HL-60/S4 treated with retinoic acid at 250 ng/mL for 4 days and 3 days (cell line): ENCODE measurements at regions not wholly inside any gene's neighbourhood (a gene's known extent, or its start where the extent isn't known, plus 50 kb on each side); places are given as distances from the start of the nearest gene placed in this dataset.
"Not testable (repeated sequence)": the region's sequence is repeated elsewhere in the genome, so short reads cannot be mapped to it uniquely, and the experiment has no call there.

ENCODE experiments used
- in situ Hi-C: fragments of 300-500 bp; cut with MboI; formaldehyde crosslinking; loops from 2 replicates; pipeline ENCODE4 v1.7.0; 2022; ENCODE audit warnings: low sequenced_read_pairs

DNA sequence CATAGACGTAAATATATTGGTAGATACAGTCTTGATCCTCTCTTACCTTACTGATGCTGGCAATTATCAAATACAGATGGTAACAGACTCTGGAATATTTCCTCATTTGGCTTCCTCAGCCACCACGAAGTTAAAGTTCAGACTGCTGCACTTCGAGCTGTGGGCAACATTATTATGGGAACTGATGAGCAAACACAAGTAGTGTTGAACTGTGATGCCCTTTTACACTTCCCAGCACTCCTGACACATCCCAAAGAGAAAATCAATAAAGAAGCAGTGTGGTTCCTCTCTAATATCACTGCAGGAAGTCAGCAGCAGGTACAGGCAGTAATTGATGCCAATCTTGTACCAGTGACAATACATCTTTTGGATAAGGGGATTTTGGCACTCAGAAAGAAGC is 162.7 kb upstream of the NT5E start:
- in situ Hi-C loops, result no loop called here

DNA sequence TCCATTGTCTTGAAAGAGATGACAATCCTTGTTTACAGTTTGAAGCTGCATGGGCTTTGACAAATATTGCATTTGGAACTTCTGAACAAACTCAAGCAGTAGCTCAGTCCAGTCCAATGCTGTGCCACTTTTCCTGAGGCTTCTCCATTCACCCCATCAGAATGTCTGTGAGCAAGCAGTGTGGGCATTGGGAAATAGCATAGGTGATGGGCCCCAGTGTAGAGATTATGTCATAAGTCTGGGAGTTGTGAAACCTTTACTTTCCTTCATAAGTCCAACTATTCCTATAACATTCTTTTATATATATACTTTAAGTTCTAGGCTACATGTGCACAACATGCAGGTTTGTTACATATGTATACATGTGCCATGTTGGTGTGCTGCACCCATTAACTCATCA is 163.4 kb upstream of the NT5E start:
- in situ Hi-C loops, result not testable (repeated sequence)

DNA sequence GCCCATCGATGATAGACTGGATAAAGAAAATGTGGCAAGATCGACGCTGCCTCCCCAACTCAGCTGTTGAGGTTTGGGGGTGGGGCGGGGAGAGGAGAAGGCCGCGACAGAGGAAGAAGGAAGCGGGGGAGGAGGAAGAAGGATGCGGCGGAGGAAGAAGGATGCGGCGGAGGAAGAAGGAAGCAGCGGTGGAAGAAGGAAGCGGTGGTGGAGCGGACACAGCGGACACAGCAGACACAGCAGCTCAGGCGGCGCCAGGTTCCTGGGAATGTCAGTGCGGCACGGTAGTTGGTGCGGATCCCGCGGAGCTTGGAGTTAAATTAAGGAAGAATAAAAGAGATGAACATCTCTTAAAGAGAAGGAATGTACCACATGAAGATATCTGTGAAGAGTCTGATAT is 163.9 kb upstream of the NT5E start:
- in situ Hi-C loops, result no loop called here

DNA sequence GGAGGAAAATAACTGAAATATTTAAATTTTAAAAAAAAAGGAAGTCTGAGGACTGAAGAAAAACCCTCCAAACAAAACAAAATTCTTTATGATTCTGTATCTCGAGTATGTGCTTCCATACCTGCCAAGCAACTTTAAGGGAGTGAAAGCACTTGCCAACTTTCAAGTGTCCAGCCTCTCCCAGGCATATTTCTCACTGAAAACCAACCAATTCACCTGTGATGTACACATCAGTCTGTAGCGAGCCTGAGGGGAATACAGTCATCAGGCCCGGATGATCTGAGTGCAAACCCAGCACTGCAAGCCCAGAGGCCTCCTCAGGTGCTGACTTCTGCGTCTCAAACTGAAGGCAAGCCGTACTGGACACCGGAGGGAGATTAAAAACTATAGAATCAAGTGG is 164.8 kb upstream of the NT5E start:
- in situ Hi-C loops, result no loop called here

DNA sequence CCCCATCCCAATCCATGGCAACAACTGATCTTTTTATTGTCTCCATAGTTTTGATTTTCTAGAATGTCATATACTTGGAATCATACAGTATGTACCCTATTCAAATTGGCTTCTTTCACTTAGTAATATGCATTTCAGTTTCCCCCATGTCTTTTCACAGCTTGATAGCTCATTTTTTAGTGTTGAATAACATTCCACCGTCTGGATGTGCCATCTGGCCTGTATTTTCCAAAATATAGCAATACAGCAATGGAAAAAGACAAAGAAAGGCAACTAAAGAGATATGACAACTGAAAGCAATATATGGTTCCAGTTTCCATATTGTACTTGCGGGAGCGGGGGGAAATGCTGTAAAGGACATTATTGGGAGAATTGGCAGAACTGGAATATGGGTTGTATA is 166.4 kb upstream of the NT5E start:
- in situ Hi-C loops, result no loop called here

DNA sequence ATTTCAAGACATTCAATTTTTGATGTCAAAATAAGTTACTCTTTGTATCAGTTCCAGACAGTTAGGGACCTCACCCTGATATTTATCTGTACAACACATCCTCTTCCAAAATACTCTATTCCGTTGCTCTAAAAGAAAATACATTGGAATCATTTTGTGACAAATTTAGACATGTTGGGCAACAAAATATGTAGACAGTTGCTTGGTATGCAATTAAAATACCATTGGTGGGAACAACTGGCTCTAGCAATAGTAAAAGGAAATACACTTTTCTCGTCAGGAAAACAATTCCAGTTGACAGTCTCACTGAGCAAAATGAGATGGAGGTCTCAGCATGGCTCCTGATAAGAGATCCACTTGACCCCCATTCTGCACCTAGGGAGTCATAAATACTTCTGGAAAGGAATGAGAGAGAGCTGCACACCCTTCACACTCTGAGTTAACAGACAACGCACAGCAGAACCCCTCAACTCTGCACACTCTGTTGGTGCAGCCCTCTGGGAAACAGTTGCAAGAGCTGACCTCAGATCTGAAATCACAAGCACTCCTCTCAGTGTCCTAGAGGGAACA is 171.3 kb upstream of the NT5E start:
- in situ Hi-C loops, result no loop called here

DNA sequence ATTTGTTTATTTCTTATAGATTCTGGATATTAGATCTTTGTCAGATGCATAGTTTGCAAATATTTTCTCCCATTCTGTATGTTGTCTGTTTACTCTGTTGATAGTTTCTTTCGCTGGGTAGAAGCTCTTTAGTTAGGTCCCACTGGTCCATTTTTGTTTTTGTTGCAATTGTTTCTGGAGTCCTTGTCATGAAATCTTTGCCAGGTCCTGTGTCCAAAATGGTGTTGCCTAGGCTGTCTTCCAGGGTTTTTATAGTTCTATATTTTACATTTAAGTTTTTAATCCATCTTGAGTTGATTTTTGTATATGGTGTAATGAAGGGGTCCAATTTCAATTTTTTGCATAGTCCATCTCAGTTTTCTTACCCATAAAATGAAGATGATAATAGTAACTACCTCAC is 173.9 kb upstream of the NT5E start:
- in situ Hi-C loops, result not testable (repeated sequence)

DNA sequence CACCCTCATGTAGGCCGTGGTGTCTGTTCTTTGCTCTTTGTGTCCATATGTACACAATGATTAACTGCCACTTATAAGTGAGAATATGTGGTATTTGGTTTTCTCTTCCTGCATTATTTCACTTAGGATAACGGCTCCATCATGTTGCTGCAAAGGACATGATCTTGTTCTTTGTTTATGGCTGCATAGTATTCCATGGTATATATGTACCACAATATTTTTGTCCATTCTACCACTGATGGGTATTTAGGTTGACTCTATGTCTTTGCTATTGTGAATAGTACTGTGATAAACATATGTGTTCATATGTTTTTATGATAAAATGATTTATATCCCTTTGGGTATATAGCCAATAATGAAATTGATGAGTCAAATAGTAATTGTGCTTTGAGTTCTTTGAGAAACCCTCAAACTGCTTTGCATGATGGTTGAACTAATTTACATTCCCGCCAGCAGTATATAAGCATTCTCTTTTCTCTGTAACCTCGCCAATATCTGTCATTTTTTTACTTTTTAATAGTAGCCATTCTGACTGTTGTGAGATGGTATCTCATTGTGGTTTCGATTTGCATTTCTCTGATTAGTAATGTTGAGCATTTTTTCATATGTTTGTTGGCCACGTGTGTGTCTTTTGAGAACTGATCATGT is 174.4 kb upstream of the NT5E start:
- in situ Hi-C loops, result no loop called here

DNA sequence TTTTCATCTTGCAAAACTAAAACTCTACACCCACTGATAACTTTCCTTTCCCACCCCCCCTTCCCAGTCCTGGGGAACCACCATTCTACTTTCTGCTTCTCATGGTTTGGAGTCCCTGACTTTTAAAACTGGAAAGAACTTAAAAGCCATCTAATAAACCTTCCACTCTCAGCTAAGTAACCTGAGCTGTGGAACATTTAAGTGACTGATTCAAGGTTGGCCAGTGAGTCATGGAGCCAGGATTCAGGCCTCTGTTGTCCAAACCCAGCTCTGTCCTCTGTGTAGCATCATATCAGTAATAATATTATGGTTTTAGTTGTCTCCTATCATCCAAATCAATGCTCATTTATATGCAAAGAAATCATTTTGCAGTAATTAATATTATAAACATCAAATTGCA is 176.0 kb upstream of the NT5E start:
- in situ Hi-C loops, result no loop called here

DNA sequence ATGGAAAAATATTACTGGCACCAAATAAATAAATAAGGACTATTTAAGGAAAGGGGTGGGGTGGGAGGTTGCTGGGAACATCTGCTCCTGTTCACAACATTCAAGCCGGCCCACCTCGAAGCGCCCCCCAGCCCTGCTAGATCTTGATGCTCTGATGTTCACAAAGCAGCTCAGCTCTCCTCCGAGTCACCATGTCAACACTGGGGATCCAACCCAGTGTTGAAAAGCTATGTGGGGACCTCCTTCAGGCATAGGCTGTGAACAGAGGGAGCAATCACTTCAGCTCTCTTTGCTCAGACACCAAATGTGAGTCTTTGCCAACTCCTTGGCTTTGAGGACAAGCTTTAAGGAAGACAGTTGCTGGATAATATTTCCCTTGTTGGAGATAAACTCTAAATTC is 176.8 kb upstream of the NT5E start:
- in situ Hi-C loops, result no loop called here

DNA sequence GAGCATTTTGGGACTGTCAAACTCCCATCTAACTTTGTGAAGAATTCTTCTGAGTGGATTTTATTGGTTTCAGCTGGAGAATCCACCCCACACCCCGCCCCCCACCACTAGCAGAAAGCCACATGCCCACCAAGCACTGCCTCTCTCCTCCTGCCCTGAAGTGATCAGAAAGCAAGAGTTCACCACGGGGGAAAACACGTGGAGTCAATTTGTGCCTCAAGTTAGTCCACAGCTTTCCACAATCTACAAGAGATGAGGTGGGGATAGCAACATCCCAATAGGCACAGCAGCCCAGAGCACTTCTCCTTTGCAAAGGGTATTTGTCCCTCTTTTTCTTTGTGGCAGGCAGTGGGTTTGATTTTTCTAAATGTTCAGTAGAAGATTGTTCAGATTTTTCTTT is 177.3 kb upstream of the NT5E start:
- in situ Hi-C loops, result no loop called here

DNA sequence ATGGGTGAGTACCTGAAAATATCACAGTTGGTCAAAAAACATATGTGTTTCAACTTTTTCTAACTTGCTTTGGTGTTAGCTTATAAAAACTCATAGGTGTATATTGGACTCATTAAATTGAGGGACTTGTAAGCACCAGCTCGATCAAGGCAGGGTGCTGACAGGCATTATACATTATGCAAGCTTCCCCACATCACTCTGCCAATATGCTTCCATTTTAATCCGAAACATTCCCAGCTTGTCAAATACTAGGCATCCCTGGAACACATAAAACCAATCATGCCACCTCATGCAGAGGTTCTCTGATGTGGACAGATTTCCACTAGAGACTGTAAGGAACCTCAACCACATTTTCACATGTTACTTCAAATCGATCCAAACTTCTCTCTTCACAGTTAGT is 187.3 kb upstream of the NT5E start:
- in situ Hi-C loops, result no loop called here

DNA sequence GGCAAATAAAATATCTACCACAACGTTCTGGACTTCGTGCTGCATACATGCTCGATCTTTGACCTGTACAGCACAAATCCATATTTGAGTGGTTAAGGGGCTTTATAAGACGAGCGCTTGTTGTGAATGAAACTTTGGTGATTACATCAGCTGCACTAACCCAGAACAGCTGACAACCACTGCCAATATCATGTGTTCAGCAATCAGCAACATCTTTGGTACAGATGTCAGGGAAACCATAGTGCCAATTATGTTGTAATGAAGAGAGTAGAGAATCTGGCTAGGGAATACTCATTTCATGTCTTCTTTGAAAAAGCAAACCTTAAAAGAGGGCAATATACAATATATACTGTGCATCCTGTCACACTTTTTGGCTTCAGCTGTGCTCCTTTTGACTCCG is 188.6 kb upstream of the NT5E start:
- in situ Hi-C loops, result no loop called here

DNA sequence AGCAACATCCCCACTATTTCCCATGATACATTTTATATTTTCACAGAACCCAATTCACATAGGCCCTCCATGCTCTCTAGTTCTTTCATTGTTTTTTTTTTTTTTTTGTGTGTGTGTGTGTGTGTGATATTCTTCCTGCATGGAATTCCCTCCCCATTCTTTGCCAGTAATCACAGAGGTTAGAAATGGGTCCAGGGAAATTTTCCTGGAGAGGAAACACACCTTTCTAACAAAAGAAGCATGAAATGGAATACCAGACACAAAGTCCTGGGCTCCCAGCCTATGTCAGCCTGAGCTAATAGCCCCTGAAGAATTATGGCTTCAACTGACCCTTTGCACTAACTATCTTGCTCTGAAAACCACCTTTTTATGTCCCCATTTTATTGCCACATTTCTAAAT is 194.2 kb upstream of the NT5E start:
- in situ Hi-C loops, result no loop called here

DNA sequence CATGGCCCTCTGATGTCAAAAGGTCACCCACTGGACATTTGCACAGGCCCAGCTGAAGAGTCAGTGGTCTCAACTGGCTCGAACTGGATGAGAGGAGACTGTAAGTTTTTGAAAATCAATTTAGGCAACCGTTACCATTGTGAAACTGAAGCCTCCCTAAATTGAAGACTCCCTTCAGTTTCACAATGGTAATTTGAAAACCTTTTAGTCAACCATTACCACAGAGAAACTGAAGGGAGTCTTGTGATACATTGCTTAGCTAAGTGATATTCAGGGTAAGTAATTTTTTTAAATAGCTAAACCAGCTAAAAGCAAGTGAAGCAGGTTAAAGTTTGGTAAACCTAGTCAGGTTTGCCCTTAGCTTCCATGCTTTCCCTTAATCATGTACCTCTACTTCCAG is 197.3 kb upstream of the NT5E start:
- in situ Hi-C loops, result no loop called here

DNA sequence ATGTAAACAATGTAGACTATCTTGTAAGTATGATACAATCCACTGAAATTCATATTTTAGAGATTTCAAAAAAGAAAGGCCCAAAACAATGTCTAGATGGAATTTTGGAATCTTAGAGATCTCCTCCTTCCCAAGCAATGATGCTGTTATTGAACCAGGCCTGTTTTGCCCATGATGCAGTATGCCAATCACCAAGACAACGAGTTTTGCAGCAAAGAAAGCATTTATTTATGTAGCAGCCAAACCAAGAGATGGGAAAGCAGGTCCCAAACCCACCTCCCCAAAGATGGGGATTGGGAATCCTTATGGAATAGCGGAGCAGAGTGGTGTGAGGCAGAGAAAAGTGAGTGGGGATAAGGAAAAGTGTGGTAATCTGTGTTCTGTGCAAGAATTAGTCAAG is 197.8 kb upstream of the NT5E start:
- in situ Hi-C loops, result no loop called here

DNA sequence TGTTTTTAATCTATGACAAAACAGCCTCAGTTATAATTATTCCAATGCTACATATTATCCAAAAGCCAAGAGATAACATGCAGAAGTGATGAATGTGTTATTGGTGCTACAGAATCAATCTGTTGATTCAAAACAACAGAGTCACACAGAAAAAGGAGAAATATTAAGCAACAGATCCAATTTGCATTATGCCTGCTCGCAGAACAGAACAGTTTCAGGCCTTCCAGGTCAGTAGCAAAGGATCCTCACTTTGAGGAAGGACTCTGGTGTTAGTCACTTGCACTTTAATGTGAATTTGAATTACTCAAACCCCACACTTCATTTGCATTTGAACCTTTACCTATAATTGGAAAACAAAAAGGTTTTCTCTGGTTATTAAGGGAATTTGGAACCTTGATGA is 198.6 kb upstream of the NT5E start:
- in situ Hi-C loops, result no loop called here

DNA sequence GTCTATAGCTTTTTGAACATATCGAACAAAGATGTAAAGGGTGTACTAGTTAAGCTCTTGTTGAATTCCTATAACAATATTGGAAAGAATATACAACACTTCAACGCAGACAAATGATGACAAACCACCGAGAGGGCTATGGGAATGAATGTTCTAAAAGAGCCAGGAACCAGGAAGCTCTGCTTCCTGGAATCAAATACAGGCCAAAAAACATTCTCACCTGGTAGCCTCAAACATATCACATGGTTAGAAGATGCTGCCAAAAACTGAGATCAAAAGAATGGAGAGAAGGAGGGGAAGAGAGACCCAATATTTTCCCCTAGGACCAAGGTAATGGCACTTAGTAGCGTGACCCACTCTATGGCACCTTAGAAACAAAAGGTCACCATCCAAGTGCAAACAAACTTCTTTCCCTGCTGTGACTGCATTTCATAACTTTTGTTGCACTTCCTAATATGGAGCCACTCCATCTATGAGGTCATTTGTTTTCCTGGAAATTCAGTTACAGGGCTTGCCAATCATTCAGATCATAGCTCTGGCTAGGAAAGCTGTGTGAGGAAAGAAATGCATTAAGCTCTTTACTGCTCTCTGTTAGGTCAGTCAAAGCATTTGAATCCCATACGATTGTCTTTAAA is 199.2 kb upstream of the NT5E start:
- in situ Hi-C loops, result no loop called here

DNA sequence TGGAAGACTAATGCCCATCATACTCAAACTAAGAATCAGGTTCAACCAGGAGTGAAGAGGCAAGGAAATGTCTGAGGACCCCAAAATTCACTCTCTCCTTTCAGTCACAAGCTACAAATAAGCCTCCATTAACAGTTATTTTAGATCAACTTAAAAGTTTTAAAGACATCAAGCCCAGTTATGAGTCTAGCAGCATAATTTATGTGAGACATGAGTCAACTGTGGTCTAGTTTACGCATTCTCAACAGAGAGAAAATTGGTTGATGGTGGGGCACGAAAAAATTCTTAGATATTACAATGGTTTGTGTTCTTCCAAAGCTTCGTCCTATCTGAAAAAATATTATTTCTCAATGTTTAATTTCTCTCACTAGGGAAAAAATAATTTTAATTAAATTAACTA is 204.9 kb upstream of the NT5E start:
- in situ Hi-C loops, result no loop called here

DNA sequence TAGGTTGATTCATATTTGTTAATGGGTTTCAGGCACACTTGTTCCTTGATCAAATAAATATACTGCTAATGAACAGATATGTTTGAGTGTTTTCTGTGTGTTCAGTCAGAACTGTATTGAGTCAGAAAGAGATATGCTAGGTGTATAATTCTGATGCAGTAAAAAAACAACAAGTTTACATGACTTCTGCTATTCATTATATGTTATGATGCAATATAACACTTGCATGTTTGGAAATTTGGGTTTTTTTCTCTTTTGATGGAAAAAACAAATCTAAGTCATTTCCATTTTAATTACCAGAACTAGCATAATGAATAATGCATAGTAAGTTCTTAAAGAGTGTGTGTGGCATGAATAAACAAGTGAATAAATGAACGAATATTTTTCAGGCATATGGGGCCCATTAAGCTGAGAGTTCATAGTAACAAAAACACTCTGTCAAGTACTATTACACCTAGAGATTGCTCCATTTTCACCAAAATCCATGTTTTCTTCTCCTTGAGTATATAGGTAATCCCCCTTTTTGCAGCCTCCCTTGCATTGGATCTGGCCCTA is 208.3 kb upstream of the NT5E start:
- in situ Hi-C loops, result no loop called here

DNA sequence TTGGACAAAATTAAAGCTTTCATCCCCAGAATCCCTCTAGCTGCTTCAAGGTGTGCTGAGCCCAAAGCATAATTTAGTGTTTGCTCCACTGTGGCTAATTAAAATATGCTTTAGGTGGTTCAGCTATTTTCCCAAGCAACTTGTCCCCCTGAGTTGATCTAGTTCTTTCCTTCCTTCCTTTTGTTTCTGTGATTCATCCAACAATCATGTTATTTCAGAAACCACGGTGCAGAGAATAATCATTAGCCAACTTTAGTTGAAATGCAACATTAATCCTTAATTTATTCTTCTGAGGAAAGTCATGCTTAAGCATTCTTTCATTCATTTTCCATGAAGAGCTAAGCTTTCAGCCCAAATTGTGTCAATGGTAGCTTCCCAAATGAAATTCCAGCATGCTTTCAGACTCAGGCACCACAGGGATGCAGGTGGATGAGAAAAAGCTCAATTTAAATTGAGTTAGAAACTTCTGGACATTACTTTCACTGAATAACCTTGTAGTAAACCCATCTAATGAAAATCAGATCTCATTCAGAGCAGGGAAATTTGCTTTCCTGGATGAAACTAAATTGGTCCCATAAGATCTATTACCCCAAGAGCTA is 209.0 kb upstream of the NT5E start:
- in situ Hi-C loops, result no loop called here

DNA sequence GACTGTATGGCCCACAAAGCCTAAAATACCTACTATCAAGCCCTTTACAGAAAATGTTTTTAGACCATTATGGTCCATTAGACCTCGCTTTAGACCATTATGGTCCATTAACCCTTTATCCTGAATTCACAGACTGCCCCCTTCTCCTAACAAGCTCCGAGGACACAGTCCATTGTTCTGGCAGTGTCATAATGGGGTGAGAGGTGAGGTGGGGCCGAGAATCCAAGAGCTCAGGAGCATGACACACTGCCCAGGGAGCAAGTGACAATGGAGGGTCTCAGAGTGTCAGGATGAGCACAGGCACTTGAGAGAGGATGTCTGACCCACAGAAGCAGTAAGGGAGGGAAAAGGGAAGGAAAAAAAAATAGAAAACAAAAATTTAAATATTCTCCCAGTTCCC is 212.4 kb upstream of the NT5E start:
- in situ Hi-C loops, result no loop called here
